ENCODE measurements at regions not wholly inside any gene's neighbourhood (a gene's known extent, or its start where the extent isn't known, plus 50 kb on each side); places are given as distances from the start of the nearest gene placed in this dataset.
A peak's percentile ranks its signal among the peaks of the same experiment; 100 is the strongest.

DNA sequence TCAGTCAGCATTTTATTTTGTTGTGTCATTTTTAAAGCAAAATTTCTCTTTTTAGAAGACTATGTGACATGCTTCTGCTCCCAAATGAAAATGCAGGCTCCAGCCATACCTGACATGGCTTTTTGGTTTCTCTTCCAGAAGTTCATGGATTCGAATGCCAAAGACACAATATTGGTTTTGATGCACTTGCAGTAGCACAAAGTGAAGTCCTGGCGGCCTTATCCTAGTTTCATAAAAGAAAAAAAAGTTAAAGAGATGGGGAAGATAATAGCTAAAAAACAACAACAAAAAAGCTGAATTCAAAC lies 62.7 kb downstream of the NR2F2 start:
- CTCF ChIA-PET (ENCODE audit: low intra/inter-chr PET ratio): no interaction called here
- BruUV-seq (replicated peaks): no TSS peak
- peak overlapping the region; percentile 89 for H2AFZ ChIP-seq (ENCODE audit: low read depth, low read length)
- H4K20me1 ChIP-seq (replicated peaks; ENCODE audit: control insufficient read depth, insufficient read depth, low read length): no peaks in the 10 kb centered on the region
- H3K27me3 ChIP-seq (ENCODE audit: control insufficient read depth in 2 of 2, insufficient read depth in 2 of 2, low read length in 2 of 2): no peaks in the 10 kb centered on the region
- WGBS (ENCODE audit: insufficient coverage, low coverage, missing lambda C conversion rate): 13% methylated on average over 2 of the region's 2 CpGs
- peaks cover 4 to 17% of the 10 kb centered on the region in 2 experiments; a peak in 4 of 5 replicates for H3K4me1 ChIP-seq (replicated peaks in 1 of 2; ENCODE audit: control insufficient read depth in 2 of 2, insufficient read depth in 2 of 2, low read length in 2 of 2)
- FAIRE-seq (no peak), DNase-seq (ENCODE audit: extremely low read depth in 1 of 4, low spot score in 3 of 4) (no peak), ATAC-seq (no peak; the same call in 2 of the 3 replicates)
- peak overlapping the region in 1 of 2 experiments; percentile 53; a peak in 2 of 4 replicates for H3K9ac ChIP-seq (ENCODE audit: insufficient read depth in 1 of 2, low read depth in 2 of 2, low read length in 2 of 2)
- H3K9me3 ChIP-seq (replicated peaks; ENCODE audit: control insufficient read depth, insufficient read depth, low read depth, low read length): no peaks in the 10 kb centered on the region
- no peak overlapping the region for H3K27ac ChIP-seq (ENCODE audit: extremely low read depth, low read depth, low read length)
- intact Hi-C loops (cut with micrococcal nuclease) (no loop called here), in situ Hi-C loops (cut with MboI) (no loop called here)
- no peak for TF ChIP-seq RB1 (IDR thresholded peaks at IDR 0.05; ENCODE audit: low read depth)
- TF ChIP-seq, protein P1, sequence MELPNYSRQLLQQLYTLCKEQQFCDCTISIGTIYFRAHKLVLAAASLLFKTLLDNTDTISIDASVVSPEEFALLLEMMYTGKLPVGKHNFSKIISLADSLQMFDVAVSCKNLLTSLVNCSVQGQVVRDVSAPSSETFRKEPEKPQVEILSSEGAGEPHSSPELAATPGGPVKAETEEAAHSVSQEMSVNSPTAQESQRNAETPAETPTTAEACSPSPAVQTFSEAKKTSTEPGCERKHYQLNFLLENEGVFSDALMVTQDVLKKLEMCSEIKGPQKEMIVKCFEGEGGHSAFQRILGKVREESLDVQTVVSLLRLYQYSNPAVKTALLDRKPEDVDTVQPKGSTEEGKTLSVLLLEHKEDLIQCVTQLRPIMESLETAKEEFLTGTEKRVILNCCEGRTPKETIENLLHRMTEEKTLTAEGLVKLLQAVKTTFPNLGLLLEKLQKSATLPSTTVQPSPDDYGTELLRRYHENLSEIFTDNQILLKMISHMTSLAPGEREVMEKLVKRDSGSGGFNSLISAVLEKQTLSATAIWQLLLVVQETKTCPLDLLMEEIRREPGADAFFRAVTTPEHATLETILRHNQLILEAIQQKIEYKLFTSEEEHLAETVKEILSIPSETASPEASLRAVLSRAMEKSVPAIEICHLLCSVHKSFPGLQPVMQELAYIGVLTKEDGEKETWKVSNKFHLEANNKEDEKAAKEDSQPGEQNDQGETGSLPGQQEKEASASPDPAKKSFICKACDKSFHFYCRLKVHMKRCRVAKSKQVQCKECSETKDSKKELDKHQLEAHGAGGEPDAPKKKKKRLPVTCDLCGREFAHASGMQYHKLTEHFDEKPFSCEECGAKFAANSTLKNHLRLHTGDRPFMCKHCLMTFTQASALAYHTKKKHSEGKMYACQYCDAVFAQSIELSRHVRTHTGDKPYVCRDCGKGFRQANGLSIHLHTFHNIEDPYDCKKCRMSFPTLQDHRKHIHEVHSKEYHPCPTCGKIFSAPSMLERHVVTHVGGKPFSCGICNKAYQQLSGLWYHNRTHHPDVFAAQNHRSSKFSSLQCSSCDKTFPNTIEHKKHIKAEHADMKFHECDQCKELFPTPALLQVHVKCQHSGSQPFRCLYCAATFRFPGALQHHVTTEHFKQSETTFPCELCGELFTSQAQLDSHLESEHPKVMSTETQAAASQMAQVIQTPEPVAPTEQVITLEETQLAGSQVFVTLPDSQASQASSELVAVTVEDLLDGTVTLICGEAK (IDR thresholded peaks at IDR 0.05): peak; percentile 31; the same call in 1 of the 2 replicates
- TF ChIP-seq, protein P1 (CRISPR knock-in tag; IDR thresholded peaks at IDR 0.05): no peak
- TF ChIP-seq ZNF316 (IDR thresholded peaks at IDR 0.05): peak; percentile 76
- H3K4me3 ChIP-seq: no peak overlapping the region
- H3K4me2 ChIP-seq (ENCODE audit: insufficient read depth, low read length): peak overlapping the region; percentile 75
- no peaks in the 10 kb centered on the region for H3K36me3 ChIP-seq (ENCODE audit: control insufficient read depth, insufficient read depth, low read length)
- POLR2A ChIA-PET: interaction anchor here (1.5 kb wide), 1 partner anchor 35 kb away, joined by 5 read pairs; no protein-coding TSS in a partner anchor
- no peaks in the 10 kb centered on the region for H3K9me1 ChIP-seq (ENCODE audit: control insufficient read depth, insufficient read depth, low read length)
- no peaks in the 10 kb centered on the region for H3K79me2 ChIP-seq (ENCODE audit: control insufficient read depth, insufficient read depth, low read length)

Data from K562 (cell line).